GM10266 (cell line): ENCODE measurements at regions not wholly inside any gene's neighbourhood (a gene's known extent, or its start where the extent isn't known, plus 50 kb on each side); places are given as distances from the start of the nearest gene placed in this dataset.

ENCODE experiments used
- DNase-seq: peaks from one replicate; pipeline ENCODE4 v3.0.0; 2012; ENCODE audit errors: extremely low spot score
- CTCF ChIP-seq: IDR thresholded peaks from 2 replicates; pipeline ENCODE4 v1.5.1; 2012; ENCODE audit warnings: mild to moderate bottlenecking, low read depth; ENCODE audit not compliant: control insufficient read depth, insufficient read depth; ENCODE audit errors: missing control alignments

DNA sequence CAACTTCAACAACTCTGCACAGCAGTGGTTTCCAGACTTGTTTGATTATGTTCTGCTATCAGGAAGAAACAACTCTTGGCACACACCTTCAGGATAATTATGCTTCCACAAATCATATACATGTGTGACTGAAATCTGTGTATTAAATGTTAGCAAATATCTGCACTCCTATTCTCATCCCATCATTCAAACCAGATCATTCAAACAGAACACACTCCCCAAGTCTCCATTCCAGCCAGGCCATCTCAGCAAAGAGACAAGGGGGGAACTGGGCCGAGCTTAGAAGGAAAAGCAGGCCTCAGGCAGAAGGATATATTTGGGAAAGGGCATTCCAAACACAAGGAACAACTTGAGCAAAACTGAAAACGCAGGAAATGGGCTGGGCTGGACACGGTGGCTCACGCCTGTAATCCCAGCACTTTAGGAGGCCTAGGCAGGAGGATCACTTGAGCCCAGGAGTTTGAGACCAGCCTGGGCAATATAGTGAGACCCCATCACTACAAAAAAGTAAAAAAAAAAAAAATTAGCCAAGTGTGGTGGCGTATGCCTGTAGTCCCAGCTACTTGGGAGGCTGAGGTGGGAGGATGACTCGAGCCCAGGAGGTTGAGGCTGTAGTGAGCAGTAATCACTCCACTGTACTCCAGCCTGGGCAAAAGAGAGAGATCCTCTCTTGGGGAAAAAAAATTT is 62.7 kb downstream of the ZFP36L2 start:
- TF ChIP-seq CTCF: no peak
- no peak for DNase-seq

- TF ChIP-seq CTCF: no peak
- no peak for DNase-seq
Measured at GRCh38 chr2:43162511-43162776, 64.0 kb downstream of the ZFP36L2 start.

GRCh38 chr2:43161650-43162510 is 64.5 kb downstream of the ZFP36L2 start:
- TF ChIP-seq CTCF: no peak
- DNase-seq: no peak

GRCh38 chr2:43160778-43161177 is 65.6 kb downstream of the ZFP36L2 start:
- no peak for DNase-seq
- no peak for TF ChIP-seq CTCF

DNA sequence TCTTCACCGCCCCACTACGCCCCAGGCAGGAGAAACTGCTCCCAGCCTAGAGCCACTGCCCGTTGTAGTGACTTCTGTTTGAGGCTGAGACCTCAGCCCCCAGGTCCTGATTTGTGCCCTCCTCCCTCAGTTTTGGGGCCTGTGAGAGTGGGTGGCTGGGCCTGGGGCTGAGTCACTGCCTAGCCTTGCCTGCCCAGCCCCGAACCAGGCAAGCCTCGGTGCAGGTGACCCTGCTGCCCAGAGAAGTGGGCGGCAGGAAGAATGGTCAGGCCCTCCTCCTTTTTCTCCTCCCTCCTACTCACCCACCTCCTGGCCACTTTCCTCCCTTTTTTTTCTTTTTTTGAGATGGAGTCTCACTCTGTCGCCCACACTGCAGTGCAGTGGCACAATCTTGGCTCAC is 66.6 kb downstream of the ZFP36L2 start:
- TF ChIP-seq CTCF: no peak
- no peak for DNase-seq

GRCh38 chr2:43158259-43158880 is 68.0 kb downstream of the ZFP36L2 start:
- TF ChIP-seq CTCF: no peak
- DNase-seq: no peak
